Activated T-cell treated with anti-CD3 and anti-CD28 coated beads, Interleukin-2, amount 50 U/mL, for 1 hour (primary cell): ENCODE measurements at regions not wholly inside any gene's neighbourhood (a gene's known extent, or its start where the extent isn't known, plus 50 kb on each side); places are given as distances from the start of the nearest gene placed in this dataset.

Experiments
- DNase-seq: peaks from one replicate; pipeline ENCODE4 v3.0.0-alpha.2; 2020

GRCh38 chr3:194769020-194769643, 83.4 kb downstream of the FAM43A start:
- peak; percentile 87 for DNase-seq

GRCh38 chr3:194772241-194773000, 86.7 kb downstream of the FAM43A start:
- DNase-seq: no peak

GRCh38 chr3:194773216-194773615, 87.5 kb downstream of the FAM43A start:
- no peak for DNase-seq

- no peak for DNase-seq
Observed at GRCh38 chr3:194773771-194774455, 88.2 kb downstream of the FAM43A start.

GRCh38 chr3:194775266-194775665, 89.6 kb downstream of the FAM43A start:
- no peak for DNase-seq

- no peak for DNase-seq
Observed at GRCh38 chr3:194775731-194776130, 90.0 kb downstream of the FAM43A start.

- no peak for DNase-seq
Observed at GRCh38 chr3:194777729-194778128, 92.0 kb downstream of the FAM43A start.

GRCh38 chr3:194779729-194780224, 94.1 kb downstream of the FAM43A start:
- no peak for DNase-seq

- DNase-seq: no peak
Observed at GRCh38 chr3:194780706-194781105, 95.0 kb downstream of the FAM43A start.

- DNase-seq: no peak
Observed at GRCh38 chr3:194781617-194782016, 95.9 kb downstream of the FAM43A start.

- DNase-seq: no peak
Observed at GRCh38 chr3:194782698-194783404, 97.2 kb downstream of the FAM43A start.

GRCh38 chr3:194784361-194784760, 98.7 kb downstream of the FAM43A start:
- DNase-seq: no peak

- DNase-seq: no peak
Observed at GRCh38 chr3:194785315-194785714, 99.6 kb downstream of the FAM43A start.

GRCh38 chr3:194787072-194787471, 101.4 kb downstream of the FAM43A start:
- no peak for DNase-seq

GRCh38 chr3:194787650-194788049, 102.0 kb downstream of the FAM43A start:
- DNase-seq: no peak

- no peak for DNase-seq
Observed at GRCh38 chr3:194792368-194792767, 106.7 kb downstream of the FAM43A start.

GRCh38 chr3:194797555-194798250, 112.0 kb downstream of the FAM43A start:
- no peak for DNase-seq

- DNase-seq: no peak
Observed at GRCh38 chr3:194798486-194798885, 112.8 kb downstream of the FAM43A start.

- DNase-seq: no peak
Observed at GRCh38 chr3:194800002-194800401, 114.3 kb downstream of the FAM43A start.

- DNase-seq: no peak
Observed at GRCh38 chr3:194801461-194802432, 116.1 kb downstream of the FAM43A start.

- DNase-seq: no peak
Observed at GRCh38 chr3:194804796-194805195, 119.1 kb downstream of the FAM43A start.
